ENCODE measurements at regions not wholly inside any gene's neighbourhood (a gene's known extent, or its start where the extent isn't known, plus 50 kb on each side); places are given as distances from the start of the nearest gene placed in this dataset.

GRCh38 chr4:20085156-20085555 lies 166.5 kb upstream of the SLIT2 start:
- TF ChIP-seq CTCF (IDR thresholded peaks at IDR 0.05) (no peak), TCF7L2 (IDR thresholded peaks at IDR 0.05; ENCODE audit: low read depth, low read length) (no peak), POLR2AphosphoS5 (IDR thresholded peaks at IDR 0.05; ENCODE audit: low read depth, low read length) (no peak), REST (IDR thresholded peaks at IDR 0.05; ENCODE audit: insufficient read depth in 1 of 2, low read depth in 2 of 2, low read length in 1 of 2) (no peak), SIN3A (IDR thresholded peaks at IDR 0.05; ENCODE audit: borderline replicate concordance, insufficient read depth, low read depth, low read length) (no peak)

All from Panc1 (cell line).